AG08396 (cell line): ENCODE measurements at regions not wholly inside any gene's neighbourhood (a gene's known extent, or its start where the extent isn't known, plus 50 kb on each side); places are given as distances from the start of the nearest gene placed in this dataset.

Experiments
- DNase-seq: peaks from one replicate; pipeline ENCODE4 v3.0.0; 2012; ENCODE audit warnings: low spot score, mixed read lengths

- DNase-seq, result no peak
These were observed 115.8 kb upstream of the INPP4B start for GRCh38 chr4:142961866-142962265.

- DNase-seq, result no peak
These were observed 128.2 kb upstream of the INPP4B start for GRCh38 chr4:142974328-142974727.

GRCh38 chr4:142975618-142976017, 129.5 kb upstream of the INPP4B start:
- no peak for DNase-seq

GRCh38 chr4:142976482-142976881, 130.4 kb upstream of the INPP4B start:
- no peak for DNase-seq

- no peak for DNase-seq
These were observed 131.1 kb upstream of the INPP4B start for GRCh38 chr4:142977182-142977581.

GRCh38 chr4:142983065-142983464, 137.0 kb upstream of the INPP4B start:
- no peak for DNase-seq

GRCh38 chr4:142983589-142983988, 137.5 kb upstream of the INPP4B start:
- no peak for DNase-seq

GRCh38 chr4:142984871-142985585, 138.9 kb upstream of the INPP4B start:
- peak; percentile 16 for DNase-seq

- DNase-seq, result no peak
These were observed 168.5 kb upstream of the USP38 start for GRCh38 chr4:143016171-143016570.

- no peak for DNase-seq
These were observed 167.5 kb upstream of the USP38 start for GRCh38 chr4:143017210-143017609.

GRCh38 chr4:143019351-143019750, 165.4 kb upstream of the USP38 start:
- no peak for DNase-seq

GRCh38 chr4:143021384-143021783, 163.3 kb upstream of the USP38 start:
- no peak for DNase-seq

- DNase-seq, result no peak
These were observed 161.3 kb upstream of the USP38 start for GRCh38 chr4:143023239-143023918.

- DNase-seq, result no peak
These were observed 159.5 kb upstream of the USP38 start for GRCh38 chr4:143025081-143025704.

GRCh38 chr4:143026459-143027170, 158.1 kb upstream of the USP38 start:
- DNase-seq, result peak; percentile 11

- no peak for DNase-seq
These were observed 149.1 kb upstream of the USP38 start for GRCh38 chr4:143035661-143036060.

- DNase-seq, result no peak
These were observed 148.3 kb upstream of the USP38 start for GRCh38 chr4:143036443-143036842.

- no peak for DNase-seq
These were observed 138.3 kb upstream of the USP38 start for GRCh38 chr4:143046454-143046853.

GRCh38 chr4:143046906-143047305, 137.8 kb upstream of the USP38 start:
- DNase-seq, result no peak

- no peak for DNase-seq
These were observed 129.7 kb upstream of the USP38 start for GRCh38 chr4:143054971-143055370.

GRCh38 chr4:143055997-143056396, 128.7 kb upstream of the USP38 start:
- DNase-seq, result no peak

- no peak for DNase-seq
These were observed 113.4 kb upstream of the USP38 start for GRCh38 chr4:143071351-143071750.

- DNase-seq, result no peak
These were observed 108.0 kb upstream of the USP38 start for GRCh38 chr4:143076723-143077122.
